Tibial artery (tissue), 4 donors: ENCODE measurements at regions not wholly inside any gene's neighbourhood (a gene's known extent, or its start where the extent isn't known, plus 50 kb on each side); places are given as distances from the start of the nearest gene placed in this dataset.

Experiments used
- DNase-seq, 2 donors: peaks; one replicate each; pipeline ENCODE4 v3.0.0-alpha.2; 2019
- H3K27ac ChIP-seq, 2 donors: fragments of 200-600 bp; sonication (generic) in 1 of 2; 1 replicate in 1 of 2; 2 replicates in 1 of 2; pipeline ENCODE4 v1.5.1; 2018 to 2019; ENCODE audit warnings: mild to moderate bottlenecking in 1 of 2
- H3K27me3 ChIP-seq, 2 donors: fragments of 200-600 bp; sonication (generic) in 1 of 2; one replicate each; pipeline versions ENCODE4 v1.5.1 to v1.6.0; 2016 to 2019
- H3K36me3 ChIP-seq, 3 donors: fragments of 200-600 bp; sonication (generic) in 2 of 3; one replicate each; pipeline ENCODE4 v1.5.1; 2016 to 2019; ENCODE audit warnings: mild to moderate bottlenecking in 2 of 3
- H3K4me1 ChIP-seq, 4 donors: fragments of 200-600 bp; sonication (generic) in 2 of 4; 1 replicate in 3 of 4; 2 replicates in 1 of 4; pipeline ENCODE4 v1.5.1; 2016 to 2019
- H3K4me3 ChIP-seq, 2 donors: fragments of 200-600 bp; sonication (generic) in 1 of 2; 1 replicate in 1 of 2; 2 replicates in 1 of 2; pipeline ENCODE4 v1.5.1; 2018 to 2019; ENCODE audit warnings: mild to moderate bottlenecking in 2 of 2
- H3K9me3 ChIP-seq, 3 donors: fragments of 200-600 bp; sonication (generic) in 1 of 3; one replicate each; pipeline ENCODE4 v1.5.1; 2016 to 2019
- CTCF ChIP-seq, 2 experiments: fragments of 200-600 bp in 1 of 2; fragments of 450-650 bp in 1 of 2; IDR thresholded peaks; one replicate each; pipeline ENCODE4 v1.5.1; 2017 to 2019; ENCODE audit warnings: antibody characterized with exemption in 2 of 2, mild to moderate bottlenecking in 1 of 2, moderate library complexity in 1 of 2
- intact Hi-C: fragments of 100-400 bp; cut with DNase I; formaldehyde crosslinking; loops from one replicate; pipeline ENCODE4 v1.15.0; 2023; ENCODE audit warnings: low total_unique reads

GRCh38 chr18:73944715-73945114, 202.9 kb downstream of the FBXO15 start:
- no peak overlapping the region for H3K27ac ChIP-seq
- H3K4me1 ChIP-seq: peaks cover 0 to 8% (median 3%) of the 10 kb centered on the region in 4 donors
- H3K9me3 ChIP-seq: no peaks in the 10 kb centered on the region
- intact Hi-C loops: no loop called here
- no peaks in the 10 kb centered on the region for H3K36me3 ChIP-seq
- no peak overlapping the region for H3K4me3 ChIP-seq
- no peak for TF ChIP-seq CTCF (IDR thresholded peaks at IDR 0.05)
- no peaks in the 10 kb centered on the region for H3K27me3 ChIP-seq
- no peak for DNase-seq

GRCh38 chr18:73943763-73944162, 203.9 kb downstream of the FBXO15 start:
- TF ChIP-seq CTCF (IDR thresholded peaks at IDR 0.05): no peak
- Histone ChIP-seq H3K9me3 (no peaks in the 10 kb centered on the region), H3K27ac (no peak overlapping the region), H3K4me3 (no peak overlapping the region), H3K4me1 (peaks cover 0 to 8% (median 3%) of the 10 kb centered on the region in 4 donors), H3K36me3 (no peaks in the 10 kb centered on the region), H3K27me3 (no peaks in the 10 kb centered on the region)
- no peak for DNase-seq
- intact Hi-C loops: no loop called here

- H3K27ac ChIP-seq: no peak overlapping the region
- peaks cover 0 to 7% (median 3%) of the 10 kb centered on the region in 4 donors for H3K4me1 ChIP-seq
- H3K27me3 ChIP-seq: no peaks in the 10 kb centered on the region
- no peak for DNase-seq
- no peaks in the 10 kb centered on the region for H3K9me3 ChIP-seq
- H3K4me3 ChIP-seq: no peak overlapping the region
- no peak for TF ChIP-seq CTCF (IDR thresholded peaks at IDR 0.05)
- intact Hi-C loops: no loop called here
- H3K36me3 ChIP-seq: no peaks in the 10 kb centered on the region
Observed at GRCh38 chr18:73942956-73943355, 204.7 kb downstream of the FBXO15 start.

GRCh38 chr18:73942081-73942625, 205.5 kb downstream of the FBXO15 start:
- no peak for TF ChIP-seq CTCF (IDR thresholded peaks at IDR 0.05)
- no peak for DNase-seq
- intact Hi-C loops: no loop called here
- H3K27ac ChIP-seq: no peak overlapping the region
- no peaks in the 10 kb centered on the region for H3K27me3 ChIP-seq
- no peaks in the 10 kb centered on the region for H3K9me3 ChIP-seq
- peaks cover 0 to 5% (median 0%) of the 10 kb centered on the region in 4 donors for H3K4me1 ChIP-seq
- no peaks in the 10 kb centered on the region for H3K36me3 ChIP-seq
- H3K4me3 ChIP-seq: no peak overlapping the region

- no peak overlapping the region for H3K4me3 ChIP-seq
- intact Hi-C loops: no loop called here
- H3K36me3 ChIP-seq: no peaks in the 10 kb centered on the region
Observed at GRCh38 chr18:73940721-73941120, 206.9 kb downstream of the FBXO15 start.

More at GRCh38 chr18:73940721-73941120, 206.9 kb downstream of the FBXO15 start:
- Histone ChIP-seq H3K27ac (no peak overlapping the region), H3K27me3 (no peaks in the 10 kb centered on the region), H3K9me3 (no peaks in the 10 kb centered on the region), H3K4me1 (no peaks in the 10 kb centered on the region)
- no peak for TF ChIP-seq CTCF (IDR thresholded peaks at IDR 0.05)
- DNase-seq: no peak
